GM12873 (cell line): ENCODE measurements at regions not wholly inside any gene's neighbourhood (a gene's known extent, or its start where the extent isn't known, plus 50 kb on each side); places are given as distances from the start of the nearest gene placed in this dataset.

Experiments
- TF ChIP-seq, protein P1 (sequence below): IDR thresholded peaks from 2 replicates; pipeline ENCODE4 v1.5.1; 2012; ENCODE audit warnings: low read depth, mild to moderate bottlenecking, moderate library complexity, low read length, control low read depth; ENCODE audit not compliant: insufficient read depth; ENCODE audit errors: missing control alignments

DNA sequence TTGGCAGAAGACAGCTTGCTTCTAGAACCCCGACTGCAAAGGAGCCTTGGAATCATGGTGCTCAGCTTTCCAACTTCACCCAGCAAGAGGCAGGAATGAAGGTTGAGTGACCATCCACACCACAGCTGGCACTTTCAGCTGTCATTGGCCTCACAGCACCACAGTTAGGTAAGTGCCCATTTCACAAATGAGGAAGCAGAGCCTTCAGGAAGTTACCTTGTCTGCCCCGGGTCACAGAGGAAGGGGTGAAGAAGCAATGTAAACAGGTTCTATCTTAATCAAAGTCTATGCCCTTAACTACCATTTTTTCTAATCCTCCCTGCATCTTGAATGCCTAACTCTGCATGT lies 156.0 kb downstream of the GLUL start:
- TF ChIP-seq, protein P1, sequence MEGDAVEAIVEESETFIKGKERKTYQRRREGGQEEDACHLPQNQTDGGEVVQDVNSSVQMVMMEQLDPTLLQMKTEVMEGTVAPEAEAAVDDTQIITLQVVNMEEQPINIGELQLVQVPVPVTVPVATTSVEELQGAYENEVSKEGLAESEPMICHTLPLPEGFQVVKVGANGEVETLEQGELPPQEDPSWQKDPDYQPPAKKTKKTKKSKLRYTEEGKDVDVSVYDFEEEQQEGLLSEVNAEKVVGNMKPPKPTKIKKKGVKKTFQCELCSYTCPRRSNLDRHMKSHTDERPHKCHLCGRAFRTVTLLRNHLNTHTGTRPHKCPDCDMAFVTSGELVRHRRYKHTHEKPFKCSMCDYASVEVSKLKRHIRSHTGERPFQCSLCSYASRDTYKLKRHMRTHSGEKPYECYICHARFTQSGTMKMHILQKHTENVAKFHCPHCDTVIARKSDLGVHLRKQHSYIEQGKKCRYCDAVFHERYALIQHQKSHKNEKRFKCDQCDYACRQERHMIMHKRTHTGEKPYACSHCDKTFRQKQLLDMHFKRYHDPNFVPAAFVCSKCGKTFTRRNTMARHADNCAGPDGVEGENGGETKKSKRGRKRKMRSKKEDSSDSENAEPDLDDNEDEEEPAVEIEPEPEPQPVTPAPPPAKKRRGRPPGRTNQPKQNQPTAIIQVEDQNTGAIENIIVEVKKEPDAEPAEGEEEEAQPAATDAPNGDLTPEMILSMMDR = no peak

DNA sequence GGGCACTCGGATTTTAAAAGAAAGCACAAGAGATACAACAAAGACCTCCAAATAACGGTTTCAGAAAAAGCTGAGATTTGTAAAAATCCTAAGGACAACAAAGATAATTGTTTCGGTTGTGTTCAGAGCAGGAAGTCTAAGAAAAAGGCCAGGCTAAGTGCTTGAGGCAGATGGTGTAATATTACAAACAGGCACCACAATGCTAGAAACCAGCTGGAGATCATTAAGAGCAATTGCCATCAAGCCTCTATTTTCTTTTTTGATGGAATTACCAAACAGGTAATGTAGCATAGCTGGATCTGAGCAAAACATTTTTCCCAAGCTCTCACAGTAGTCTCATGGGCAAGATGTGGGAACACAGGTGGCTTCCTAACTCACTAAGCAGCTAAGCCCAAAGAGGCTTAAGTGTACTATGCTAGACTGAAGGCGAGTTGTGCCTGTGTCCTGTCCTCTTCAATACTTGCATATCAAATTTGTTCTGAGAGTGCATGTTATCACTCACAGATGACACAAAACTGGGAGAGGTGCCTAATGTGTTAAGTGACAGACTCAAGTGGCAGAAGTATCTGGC lies 161.6 kb downstream of the GLUL start:
- TF ChIP-seq, protein P1 = no peak

DNA sequence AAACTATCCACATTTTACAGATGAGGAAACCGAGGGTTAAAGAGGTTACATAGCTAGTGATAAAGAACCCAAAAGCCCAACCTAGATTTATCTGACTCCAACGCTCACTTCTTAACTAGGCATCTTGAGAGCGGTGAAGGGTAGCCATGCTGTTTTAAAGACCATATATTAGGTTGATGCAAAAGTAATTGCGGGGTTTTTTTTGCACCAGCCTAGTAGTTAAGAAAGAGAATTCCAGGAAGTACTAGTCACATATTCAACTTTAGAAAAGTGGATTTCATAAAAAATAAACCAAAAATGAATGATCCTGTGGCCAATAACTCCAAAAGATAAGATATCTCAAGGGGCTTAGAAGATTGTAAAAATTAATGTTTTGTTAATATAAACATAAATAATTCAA lies 162.1 kb downstream of the GLUL start:
- TF ChIP-seq, protein P1 = no peak

DNA sequence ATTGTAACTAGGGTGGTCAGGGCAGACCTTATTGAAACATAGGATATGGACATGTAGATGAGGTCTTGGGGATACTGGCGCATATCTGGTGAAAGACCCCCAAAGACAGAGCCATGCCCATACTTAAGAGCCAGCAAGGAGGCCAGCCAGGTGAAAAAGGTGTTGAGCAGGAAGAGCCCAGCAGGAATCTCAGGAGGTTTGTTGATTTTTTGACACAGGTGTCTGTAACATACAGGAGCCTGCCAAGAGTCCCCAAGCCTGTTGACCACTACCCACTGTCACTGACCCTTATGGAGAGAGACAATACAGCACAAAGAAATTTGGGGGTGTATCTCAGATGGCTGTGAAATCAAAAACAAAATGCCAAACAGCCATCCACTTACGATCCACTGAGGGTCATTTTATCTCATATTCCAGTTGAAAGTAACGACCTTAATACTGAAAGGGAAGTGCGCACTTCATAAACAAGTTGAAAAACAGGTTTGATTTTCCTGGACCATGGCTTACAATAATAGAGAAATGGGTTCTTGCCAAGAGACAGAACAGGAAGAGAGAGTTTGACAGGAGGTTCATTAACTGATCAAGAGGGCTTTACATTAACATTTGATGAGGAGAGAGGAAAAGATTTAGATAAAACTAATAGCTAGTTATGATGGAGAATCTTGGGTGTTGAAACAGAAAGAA lies 163.6 kb downstream of the GLUL start:
- TF ChIP-seq, protein P1 = no peak

DNA sequence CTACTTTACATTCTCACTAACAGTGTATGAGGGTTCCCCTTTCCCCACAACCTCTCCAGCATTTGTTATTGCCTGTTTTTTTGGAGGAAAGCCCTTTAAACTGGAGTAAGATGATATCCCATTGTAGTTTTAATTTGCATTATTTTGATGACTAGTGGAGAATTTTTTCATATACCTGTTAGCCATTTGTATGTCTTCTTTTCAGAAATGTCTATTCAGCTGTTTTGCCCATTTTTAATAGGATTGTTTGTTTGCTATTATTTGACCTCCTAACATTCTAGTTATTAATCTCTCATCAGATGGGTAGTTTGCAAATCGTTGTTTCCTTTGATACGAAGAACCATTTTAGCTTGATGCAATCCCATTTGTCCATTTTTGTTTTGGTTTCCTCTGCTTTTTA lies 165.0 kb downstream of the GLUL start:
- TF ChIP-seq, protein P1 = no peak

DNA sequence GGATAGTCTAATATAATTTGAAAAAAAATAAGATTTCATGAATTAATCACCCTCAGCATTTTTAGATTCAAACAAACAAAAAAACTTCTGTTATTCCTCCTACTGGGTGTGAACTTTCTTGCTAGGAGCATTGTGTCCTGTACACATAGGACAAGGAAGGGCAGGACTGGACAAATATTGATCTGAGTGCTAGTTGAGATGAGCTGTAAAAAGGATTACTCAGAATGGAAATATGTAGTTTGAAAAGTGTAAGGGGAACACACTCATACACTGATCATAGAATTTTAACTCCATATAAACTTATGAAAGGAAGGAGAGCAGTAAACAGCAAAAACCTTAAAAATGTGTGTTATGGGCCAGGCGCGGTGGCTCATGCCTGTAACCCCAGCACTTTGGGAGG lies 156.5 kb upstream of the ZNF648 start:
- TF ChIP-seq, protein P1 = no peak

DNA sequence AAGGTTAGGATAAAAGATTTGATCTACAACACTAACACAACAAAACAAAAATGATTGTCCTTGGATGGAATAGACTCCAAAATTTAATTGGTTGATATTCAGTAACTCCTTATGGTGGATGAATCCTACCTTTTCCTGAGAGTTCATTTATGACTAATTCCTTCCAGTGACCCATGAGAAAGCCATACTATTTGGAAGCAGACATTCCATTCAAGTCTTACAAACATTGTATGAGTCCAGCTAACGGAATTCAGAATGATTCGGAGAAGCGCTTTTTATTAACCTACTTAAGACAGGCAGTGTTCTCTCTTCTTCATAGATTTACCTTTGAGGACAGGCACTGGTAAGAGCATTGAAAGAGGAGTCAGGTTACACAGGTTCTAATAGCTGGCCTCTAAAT lies 155.6 kb upstream of the ZNF648 start:
- TF ChIP-seq, protein P1 = no peak

DNA sequence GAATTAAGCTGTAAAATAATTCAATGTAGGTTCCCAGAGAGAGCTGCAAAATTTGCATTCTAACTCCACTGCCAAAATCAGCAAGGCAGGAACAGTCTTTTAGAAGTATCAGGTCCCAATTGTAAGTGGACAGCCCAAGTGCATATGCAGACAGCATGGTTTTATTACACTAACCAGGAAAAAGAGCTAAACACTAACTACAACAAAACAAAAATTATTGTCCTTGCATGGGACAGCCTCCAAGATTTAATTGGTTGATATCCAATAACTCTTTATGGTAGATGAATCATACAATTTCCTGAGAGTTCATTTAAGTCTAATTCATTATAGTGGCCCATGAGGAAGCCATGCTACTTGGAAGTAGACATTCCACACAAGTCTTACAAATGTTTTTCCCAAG lies 154.3 kb upstream of the ZNF648 start:
- TF ChIP-seq, protein P1 = no peak
